Testis (tissue), 2 donors: ENCODE measurements at regions not wholly inside any gene's neighbourhood (a gene's known extent, or its start where the extent isn't known, plus 50 kb on each side); places are given as distances from the start of the nearest gene placed in this dataset.

ENCODE experiments used
- POLR2A ChIP-seq: fragments of 450-650 bp; IDR thresholded peaks from one replicate; pipeline ENCODE4 v1.6.1; 2017; ENCODE audit warnings: antibody characterized with exemption, mild to moderate bottlenecking, moderate library complexity
- TF ChIP-seq, protein P1 (sequence below), 3 experiments: fragments of 450-650 bp in 2 of 3; fragments of 200-600 bp in 1 of 3; sonication (generic) in 1 of 3; IDR thresholded peaks; one replicate each; pipeline ENCODE4 v1.5.1; 2016 to 2019; ENCODE audit warnings: antibody characterized with exemption in 3 of 3, mild to moderate bottlenecking in 2 of 3, moderate library complexity in 1 of 3

DNA sequence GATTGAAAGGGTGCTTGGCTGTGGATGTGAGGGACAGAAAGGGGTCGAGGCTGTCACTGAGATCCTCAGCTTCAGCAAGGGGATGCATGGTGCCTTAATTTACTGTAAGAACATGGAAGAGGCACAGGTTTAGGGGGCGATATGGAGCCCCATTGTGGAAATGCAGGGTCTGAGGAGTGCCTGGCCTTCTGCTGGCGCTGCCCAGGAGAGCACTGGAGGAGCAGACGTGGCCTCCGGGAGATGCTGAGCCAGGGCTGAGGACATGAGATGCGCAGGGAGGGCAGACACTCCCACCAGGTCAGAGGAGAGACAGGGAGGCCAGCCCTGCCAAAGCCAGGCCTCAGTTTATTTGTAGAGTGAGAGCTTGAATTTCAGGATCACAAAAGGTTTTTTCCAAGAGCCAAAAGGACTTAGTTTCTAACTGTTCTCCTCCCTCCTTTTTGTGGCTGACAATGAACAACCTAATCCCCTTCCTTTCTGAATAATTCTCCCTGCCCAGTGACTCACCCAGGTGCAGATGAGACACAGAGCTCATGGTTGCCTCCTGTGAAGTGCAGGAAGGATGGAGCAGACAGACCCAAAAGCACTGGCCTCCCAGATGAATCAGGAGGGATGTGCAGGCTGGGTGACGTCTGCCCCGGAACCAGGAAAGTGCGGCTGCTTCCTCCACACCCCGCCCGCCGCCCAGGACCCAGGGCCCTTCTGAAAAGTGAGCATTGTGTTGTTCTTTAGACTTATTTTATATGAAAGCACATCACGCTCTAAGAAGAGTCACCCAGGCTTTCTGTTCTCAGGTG, 73.0 kb upstream of the TMPRSS2 start:
- TF ChIP-seq POLR2A, result no peak
- TF ChIP-seq, protein P1, sequence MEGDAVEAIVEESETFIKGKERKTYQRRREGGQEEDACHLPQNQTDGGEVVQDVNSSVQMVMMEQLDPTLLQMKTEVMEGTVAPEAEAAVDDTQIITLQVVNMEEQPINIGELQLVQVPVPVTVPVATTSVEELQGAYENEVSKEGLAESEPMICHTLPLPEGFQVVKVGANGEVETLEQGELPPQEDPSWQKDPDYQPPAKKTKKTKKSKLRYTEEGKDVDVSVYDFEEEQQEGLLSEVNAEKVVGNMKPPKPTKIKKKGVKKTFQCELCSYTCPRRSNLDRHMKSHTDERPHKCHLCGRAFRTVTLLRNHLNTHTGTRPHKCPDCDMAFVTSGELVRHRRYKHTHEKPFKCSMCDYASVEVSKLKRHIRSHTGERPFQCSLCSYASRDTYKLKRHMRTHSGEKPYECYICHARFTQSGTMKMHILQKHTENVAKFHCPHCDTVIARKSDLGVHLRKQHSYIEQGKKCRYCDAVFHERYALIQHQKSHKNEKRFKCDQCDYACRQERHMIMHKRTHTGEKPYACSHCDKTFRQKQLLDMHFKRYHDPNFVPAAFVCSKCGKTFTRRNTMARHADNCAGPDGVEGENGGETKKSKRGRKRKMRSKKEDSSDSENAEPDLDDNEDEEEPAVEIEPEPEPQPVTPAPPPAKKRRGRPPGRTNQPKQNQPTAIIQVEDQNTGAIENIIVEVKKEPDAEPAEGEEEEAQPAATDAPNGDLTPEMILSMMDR (IDR thresholded peaks at IDR 0.05), result no peak
